IgD-negative memory B cell (primary cell): ENCODE measurements at regions not wholly inside any gene's neighbourhood (a gene's known extent, or its start where the extent isn't known, plus 50 kb on each side); places are given as distances from the start of the nearest gene placed in this dataset.
"Not testable (repeated sequence)": the region's sequence is repeated elsewhere in the genome, so short reads cannot be mapped to it uniquely, and the experiment has no call there.

Source experiments
- H3K27ac Mint-ChIP-seq, 3 donors: one replicate each; pipeline ENCODE4 v1.8.0; 2020 to 2022; ENCODE audit warnings: mild to moderate bottlenecking in 3 of 3, mixed read lengths in 3 of 3, moderate library complexity in 1 of 3
- H3K27me3 Mint-ChIP-seq: one replicate; pipeline ENCODE4 v1.8.0; 2021; ENCODE audit warnings: mixed read lengths
- H3K36me3 Mint-ChIP-seq: one replicate; pipeline ENCODE4 v1.8.0; 2020; ENCODE audit warnings: mild to moderate bottlenecking, mixed read lengths
- H3K4me1 Mint-ChIP-seq, 3 donors: one replicate each; pipeline ENCODE4 v1.8.0; 2020 to 2022; ENCODE audit warnings: mixed read lengths in 3 of 3, mild to moderate bottlenecking in 1 of 3
- H3K4me3 Mint-ChIP-seq, 4 donors: one replicate each; pipeline ENCODE4 v1.8.0; 2020 to 2022; ENCODE audit warnings: mild to moderate bottlenecking in 4 of 4, mixed read lengths in 4 of 4, moderate library complexity in 3 of 4
- H3K9me3 Mint-ChIP-seq, 3 donors: one replicate each; pipeline ENCODE4 v1.8.0; 2020 to 2021; ENCODE audit warnings: mixed read lengths in 3 of 3, mild to moderate bottlenecking in 1 of 3

DNA sequence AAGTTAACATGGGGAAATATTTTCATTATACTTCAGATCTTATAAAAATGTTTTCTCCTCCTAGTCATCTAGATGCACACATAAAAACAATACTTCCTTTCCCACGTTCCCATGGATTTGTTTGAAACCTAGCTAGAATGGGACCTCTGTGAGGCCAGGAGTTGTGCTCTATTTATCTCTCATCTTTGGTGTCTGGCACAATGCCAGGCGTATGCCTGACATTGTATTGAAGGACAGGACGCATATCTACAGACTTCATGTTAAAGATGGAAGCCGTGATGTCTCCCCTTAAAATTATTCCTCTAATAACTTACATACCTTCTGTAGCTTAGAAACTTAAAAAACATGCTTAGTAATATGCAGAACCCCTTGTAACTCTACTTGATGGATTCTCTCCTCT is 394.5 kb upstream of the FAT1 start:
- Mint-ChIP-seq H3K9me3 (peaks cover 2 to 8% (median 5%) of the 10 kb centered on the region in 3 donors), H3K27ac (no peak overlapping the region), H3K27me3 (no peaks in the 10 kb centered on the region), H3K4me3 (no peak overlapping the region), H3K36me3 (no peaks in the 10 kb centered on the region), H3K4me1 (no peaks in the 10 kb centered on the region)

DNA sequence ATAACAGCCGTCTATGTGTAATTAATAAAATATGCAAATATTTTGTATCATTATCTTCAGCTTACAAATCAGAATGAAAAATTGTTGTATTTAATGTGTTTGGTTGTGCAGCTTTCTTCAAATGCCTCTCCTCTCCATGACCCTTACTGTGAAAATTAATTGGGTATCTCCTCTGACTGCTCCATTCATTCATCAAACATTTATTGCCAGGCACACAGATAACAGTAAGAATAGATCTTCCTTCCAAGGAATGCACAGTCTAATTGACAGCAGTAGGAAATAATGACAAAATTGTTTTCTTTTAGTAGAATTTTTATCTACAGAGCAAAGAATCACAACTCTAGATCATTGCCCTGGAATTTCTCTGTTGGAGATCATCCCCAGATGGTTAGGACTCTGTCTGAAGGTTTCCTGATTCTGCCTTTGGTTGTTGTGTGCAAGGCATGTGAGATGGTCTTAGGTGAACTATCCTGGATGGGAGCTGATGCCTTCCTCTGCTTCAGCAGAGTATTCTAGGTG is 395.0 kb upstream of the FAT1 start:
- Mint-ChIP-seq H3K36me3 (no peaks in the 10 kb centered on the region), H3K4me3 (no peak overlapping the region), H3K9me3 (peaks cover 2 to 8% (median 5%) of the 10 kb centered on the region in 3 donors), H3K4me1 (no peaks in the 10 kb centered on the region), H3K27ac (no peak overlapping the region), H3K27me3 (no peaks in the 10 kb centered on the region)

- Mint-ChIP-seq H3K27me3 (no peaks in the 10 kb centered on the region), H3K4me1 (no peaks in the 10 kb centered on the region), H3K36me3 (no peaks in the 10 kb centered on the region), H3K4me3 (no peak overlapping the region), H3K27ac (no peak overlapping the region), H3K9me3 (peaks cover 0 to 9% (median 8%) of the 10 kb centered on the region in 3 donors)
Observed at GRCh38 chr4:187124331-187124730, 400.7 kb upstream of the FAT1 start.

- H3K9me3 Mint-ChIP-seq, result peaks cover 0 to 11% (median 8%) of the 10 kb centered on the region in 3 donors
- no peak overlapping the region for H3K4me3 Mint-ChIP-seq
- no peaks in the 10 kb centered on the region for H3K27me3 Mint-ChIP-seq
- H3K36me3 Mint-ChIP-seq, result no peaks in the 10 kb centered on the region
- H3K4me1 Mint-ChIP-seq, result no peaks in the 10 kb centered on the region
- no peak overlapping the region for H3K27ac Mint-ChIP-seq
Observed at GRCh38 chr4:187125062-187125461, 401.4 kb upstream of the FAT1 start.

- H3K27me3 Mint-ChIP-seq, result no peaks in the 10 kb centered on the region
- no peak overlapping the region for H3K4me3 Mint-ChIP-seq
Observed at GRCh38 chr4:187127456-187127855, 403.8 kb upstream of the FAT1 start.

DNA sequence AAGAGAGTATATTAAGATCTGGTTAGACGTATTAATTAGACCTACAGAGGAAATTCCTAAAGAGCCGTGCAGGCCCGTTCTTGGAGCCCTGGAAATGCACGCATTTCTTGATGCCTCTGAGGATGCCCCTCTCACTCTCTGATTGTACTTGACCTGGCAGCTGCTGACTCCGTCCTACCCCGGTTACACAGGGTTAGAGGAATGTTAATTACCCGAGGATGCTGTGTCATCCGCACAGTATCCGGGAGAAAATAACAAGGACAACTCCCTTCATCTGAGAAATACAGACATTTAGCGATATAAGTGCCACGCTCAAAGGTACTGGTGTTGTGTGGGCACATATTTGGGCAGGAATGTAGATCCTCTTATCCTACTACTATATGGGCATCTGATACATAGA is 404.6 kb upstream of the FAT1 start:
- Mint-ChIP-seq H3K9me3 (peaks cover 0 to 14% (median 2%) of the 10 kb centered on the region in 3 donors), H3K4me1 (no peaks in the 10 kb centered on the region), H3K27ac (no peak overlapping the region), H3K27me3 (no peaks in the 10 kb centered on the region), H3K36me3 (no peaks in the 10 kb centered on the region), H3K4me3 (no peak overlapping the region)

More at GRCh38 chr4:187127456-187127855, 403.8 kb upstream of the FAT1 start:
- H3K4me1 Mint-ChIP-seq, result no peaks in the 10 kb centered on the region
- no peak overlapping the region for H3K27ac Mint-ChIP-seq
- no peaks in the 10 kb centered on the region for H3K36me3 Mint-ChIP-seq
- peaks cover 0 to 15% (median 2%) of the 10 kb centered on the region in 3 donors for H3K9me3 Mint-ChIP-seq

DNA sequence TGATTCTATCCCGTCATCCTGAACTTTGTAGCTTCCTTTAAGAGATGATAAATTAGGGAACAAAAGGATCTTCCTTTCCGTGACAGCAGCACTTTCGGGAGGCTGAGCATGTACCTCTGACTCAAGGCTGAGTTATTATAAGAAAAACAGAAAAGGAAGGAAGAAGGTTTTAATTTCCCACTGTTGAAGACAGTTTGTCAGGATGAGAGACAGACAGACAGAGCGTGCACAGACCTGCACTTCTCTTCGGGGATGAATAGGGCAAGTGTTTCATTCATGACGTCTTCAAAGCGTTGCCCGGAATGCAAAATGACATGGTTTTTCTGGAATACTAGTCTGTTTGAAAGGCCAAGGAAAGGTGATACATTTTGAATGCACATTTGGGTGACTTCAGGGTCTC is 405.3 kb upstream of the FAT1 start:
- no peak overlapping the region for H3K27ac Mint-ChIP-seq
- H3K4me3 Mint-ChIP-seq, result no peak overlapping the region
- H3K27me3 Mint-ChIP-seq, result no peaks in the 10 kb centered on the region
- no peaks in the 10 kb centered on the region for H3K36me3 Mint-ChIP-seq
- no peaks in the 10 kb centered on the region for H3K4me1 Mint-ChIP-seq
- H3K9me3 Mint-ChIP-seq, result peaks cover 0 to 14% (median 2%) of the 10 kb centered on the region in 3 donors

GRCh38 chr4:187131826-187132225 is 408.2 kb upstream of the FAT1 start:
- peaks cover 0 to 14% (median 2%) of the 10 kb centered on the region in 3 donors for H3K9me3 Mint-ChIP-seq
- H3K4me3 Mint-ChIP-seq, H3K4me1 Mint-ChIP-seq, H3K27ac Mint-ChIP-seq, H3K36me3 Mint-ChIP-seq, H3K27me3 Mint-ChIP-seq: not testable (repeated sequence)

DNA sequence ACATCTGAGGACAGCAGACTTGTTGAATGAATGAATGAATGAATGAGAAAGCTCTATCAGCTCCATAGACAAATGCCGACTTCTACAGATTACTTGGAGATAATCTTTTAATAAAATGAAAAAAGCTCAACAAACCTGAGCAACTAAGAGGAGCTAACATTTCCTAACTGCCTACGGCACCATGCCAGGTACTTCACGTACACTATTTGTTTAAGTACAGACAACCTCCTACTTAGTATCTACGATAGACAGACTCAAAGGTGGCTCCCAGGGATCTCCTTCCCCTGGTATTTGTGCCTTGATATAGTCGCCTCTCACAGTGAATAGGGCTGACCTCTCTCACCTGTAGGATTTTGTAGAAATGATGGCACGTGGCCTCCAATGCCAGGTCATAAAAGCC is 412.2 kb upstream of the FAT1 start:
- Mint-ChIP-seq H3K4me1 (peaks cover 0 to 2% (median 0%) of the 10 kb centered on the region in 3 donors), H3K36me3 (no peaks in the 10 kb centered on the region), H3K9me3 (peaks cover 0 to 3% (median 0%) of the 10 kb centered on the region in 3 donors), H3K27ac (no peak overlapping the region), H3K4me3 (no peak overlapping the region), H3K27me3 (no peaks in the 10 kb centered on the region)

DNA sequence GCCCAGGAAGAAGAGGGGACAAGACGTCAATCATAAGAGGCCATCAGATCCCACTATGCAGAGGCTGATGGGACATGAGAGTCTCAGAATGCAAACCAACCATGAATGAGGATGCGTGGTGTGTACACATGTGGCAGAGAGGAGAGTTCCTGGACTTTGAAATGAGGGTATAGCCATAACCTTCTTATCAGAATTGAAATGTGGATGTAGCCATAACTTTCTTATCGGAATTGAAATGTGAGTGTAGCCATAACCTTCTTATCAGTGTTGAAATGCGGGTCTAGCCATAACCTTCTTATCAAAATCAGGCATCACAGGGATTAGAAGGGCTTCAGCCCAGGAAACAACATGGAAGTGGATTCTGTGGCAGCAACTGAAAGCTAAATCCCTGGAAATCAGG is 415.5 kb upstream of the FAT1 start:
- Mint-ChIP-seq H3K27me3 (no peaks in the 10 kb centered on the region), H3K9me3 (peaks cover 0 to 3% (median 0%) of the 10 kb centered on the region in 3 donors), H3K36me3 (no peaks in the 10 kb centered on the region), H3K27ac (no peak overlapping the region), H3K4me3 (no peak overlapping the region), H3K4me1 (peaks cover 0 to 2% (median 0%) of the 10 kb centered on the region in 3 donors)

DNA sequence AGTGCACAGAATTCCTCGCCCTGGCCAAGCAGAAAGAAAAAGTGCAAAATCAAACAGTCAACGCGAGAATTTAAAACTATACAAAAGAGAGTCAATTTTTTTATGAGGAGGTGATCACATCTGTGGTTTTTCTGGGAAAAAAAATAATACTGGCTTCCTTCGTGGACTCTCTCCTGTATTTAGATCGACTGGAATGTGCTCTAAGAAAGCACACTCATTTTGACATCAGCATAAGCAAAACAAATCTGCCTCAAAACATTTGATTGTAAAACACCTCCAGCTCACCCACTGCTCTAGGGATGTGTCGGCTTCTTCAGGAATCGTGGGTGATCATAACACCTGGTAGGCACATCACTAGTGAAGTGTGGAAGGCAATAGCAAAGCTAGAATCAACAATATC is 417.4 kb upstream of the FAT1 start:
- Mint-ChIP-seq H3K27me3 (no peaks in the 10 kb centered on the region), H3K4me3 (no peak overlapping the region), H3K9me3 (peaks cover 0 to 3% (median 0%) of the 10 kb centered on the region in 3 donors), H3K4me1 (peaks cover 0 to 2% (median 0%) of the 10 kb centered on the region in 3 donors), H3K36me3 (no peaks in the 10 kb centered on the region), H3K27ac (no peak overlapping the region)

DNA sequence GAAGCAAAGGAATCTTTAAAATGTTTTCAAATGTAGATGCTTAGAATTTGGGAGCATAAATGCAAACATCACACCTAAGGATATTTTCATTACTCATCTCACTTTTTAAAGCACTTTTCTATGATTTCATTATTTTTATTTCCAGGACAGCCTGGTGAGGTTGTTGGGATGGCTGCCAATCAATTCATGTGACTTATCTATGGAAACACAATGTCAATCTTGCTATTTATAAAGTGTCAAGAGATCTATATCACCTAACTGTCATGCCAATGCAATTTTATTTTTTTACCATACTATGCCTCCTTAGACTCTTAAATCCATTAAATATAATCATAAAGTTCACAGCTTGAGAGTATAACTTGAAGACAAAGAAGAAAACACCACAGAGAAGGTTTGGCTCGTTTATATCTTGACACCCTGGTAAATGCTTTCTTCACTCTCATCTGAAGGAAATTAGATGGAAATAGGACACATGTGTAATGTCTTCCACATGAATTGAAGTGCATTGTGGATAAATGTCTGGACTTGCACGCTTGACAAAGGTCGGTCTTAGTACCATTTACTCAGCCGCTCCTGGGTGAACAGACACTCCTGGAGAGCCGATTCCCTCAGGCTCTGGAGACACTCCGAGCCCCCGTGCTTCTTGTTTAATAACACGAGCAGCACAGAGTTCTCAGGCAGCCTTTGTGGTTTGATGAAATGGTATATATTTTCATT is 425.7 kb upstream of the FAT1 start:
- Mint-ChIP-seq H3K9me3 (peaks cover 2 to 8% (median 2%) of the 10 kb centered on the region in 3 donors), H3K27me3 (no peaks in the 10 kb centered on the region), H3K4me1 (no peaks in the 10 kb centered on the region), H3K36me3 (no peaks in the 10 kb centered on the region), H3K4me3 (no peak overlapping the region), H3K27ac (no peak overlapping the region)

DNA sequence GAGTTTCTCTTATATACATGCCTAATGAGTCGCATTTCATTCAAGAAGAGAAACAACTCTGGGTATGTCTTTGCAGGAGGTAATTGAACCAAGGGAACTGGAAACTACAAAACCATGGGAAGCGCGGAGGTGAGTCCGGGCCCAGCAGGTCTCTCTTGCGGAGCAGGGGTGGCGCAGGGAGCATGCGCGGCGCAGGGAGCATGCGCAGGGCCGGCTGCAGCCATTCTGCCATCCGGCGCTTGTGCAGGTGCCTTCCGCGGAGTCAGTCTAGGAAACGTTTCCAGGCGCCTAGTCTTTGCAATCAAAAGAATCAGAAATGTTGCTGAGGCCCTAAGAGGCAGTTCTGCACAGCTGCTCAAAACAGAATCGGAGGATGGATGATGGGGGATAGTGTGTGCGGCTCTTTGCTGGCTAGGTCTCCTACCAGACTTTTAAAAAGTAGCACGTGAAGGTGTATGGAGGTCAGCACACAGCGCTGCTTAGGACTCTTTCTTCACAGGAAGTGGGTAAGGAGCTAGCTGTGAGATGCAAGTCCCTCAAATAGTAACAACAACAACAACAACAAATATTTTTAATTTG is 433.8 kb upstream of the FAT1 start:
- peaks cover 0 to 2% (median 0%) of the 10 kb centered on the region in 3 donors for H3K4me1 Mint-ChIP-seq
- H3K27ac Mint-ChIP-seq, result no peak overlapping the region
- no peak overlapping the region for H3K4me3 Mint-ChIP-seq
- no peaks in the 10 kb centered on the region for H3K36me3 Mint-ChIP-seq
- no peaks in the 10 kb centered on the region for H3K27me3 Mint-ChIP-seq
- peaks cover 3 to 18% (median 4%) of the 10 kb centered on the region in 3 donors for H3K9me3 Mint-ChIP-seq

DNA sequence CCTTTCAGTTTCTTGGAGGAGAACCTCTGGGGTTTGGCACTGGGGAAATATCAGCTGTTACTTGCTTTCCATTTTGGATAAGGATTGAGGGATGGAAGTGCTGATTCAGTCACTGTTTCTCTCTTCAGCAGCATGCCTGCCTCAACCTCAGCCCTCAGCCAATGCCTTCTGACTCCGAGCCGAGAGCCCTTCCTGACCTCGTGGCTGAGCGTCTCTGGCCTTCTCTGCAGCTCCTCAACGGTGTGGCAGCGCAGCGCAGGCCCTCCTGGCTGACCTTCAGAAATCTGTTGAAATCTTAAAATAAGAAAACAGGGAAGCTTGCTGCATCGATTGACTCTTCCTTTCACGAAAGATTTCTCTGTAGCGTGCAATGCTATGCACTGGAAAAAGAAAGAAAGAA is 434.3 kb upstream of the FAT1 start:
- H3K27ac Mint-ChIP-seq, result no peak overlapping the region
- no peaks in the 10 kb centered on the region for H3K27me3 Mint-ChIP-seq
- peaks cover 0 to 2% (median 0%) of the 10 kb centered on the region in 3 donors for H3K4me1 Mint-ChIP-seq
- H3K4me3 Mint-ChIP-seq, result no peak overlapping the region
- H3K9me3 Mint-ChIP-seq, result peaks cover 3 to 18% (median 4%) of the 10 kb centered on the region in 3 donors
- no peaks in the 10 kb centered on the region for H3K36me3 Mint-ChIP-seq

- no peak overlapping the region for H3K27ac Mint-ChIP-seq
- no peak overlapping the region for H3K4me3 Mint-ChIP-seq
- H3K36me3 Mint-ChIP-seq, result no peaks in the 10 kb centered on the region
- peaks cover 5 to 25% (median 8%) of the 10 kb centered on the region in 3 donors for H3K9me3 Mint-ChIP-seq
- peaks cover 0 to 2% (median 0%) of the 10 kb centered on the region in 3 donors for H3K4me1 Mint-ChIP-seq
- no peaks in the 10 kb centered on the region for H3K27me3 Mint-ChIP-seq
Observed at GRCh38 chr4:187160486-187160885, 436.8 kb upstream of the FAT1 start.
